ENCODE measurements at regions not wholly inside any gene's neighbourhood (a gene's known extent, or its start where the extent isn't known, plus 50 kb on each side); places are given as distances from the start of the nearest gene placed in this dataset.

GRCh38 chr13:56400774-56401173, 739.9 kb upstream of the PRR20A start:
- Mint-ChIP-seq H3K36me3 (ENCODE audit: low read depth) (no peaks in the 10 kb centered on the region), H3K27me3 (ENCODE audit: low read depth) (no peaks in the 10 kb centered on the region), H3K27ac (ENCODE audit: unreplicated experiment) (no peak overlapping the region), H3K4me3 (no peak overlapping the region), H3K4me1 (no peaks in the 10 kb centered on the region), H3K9me3 (peaks cover 8% of the 10 kb centered on the region)
- no peak for DNase-seq (ENCODE audit: low read depth, low spot score)
- TF ChIP-seq, protein P1, sequence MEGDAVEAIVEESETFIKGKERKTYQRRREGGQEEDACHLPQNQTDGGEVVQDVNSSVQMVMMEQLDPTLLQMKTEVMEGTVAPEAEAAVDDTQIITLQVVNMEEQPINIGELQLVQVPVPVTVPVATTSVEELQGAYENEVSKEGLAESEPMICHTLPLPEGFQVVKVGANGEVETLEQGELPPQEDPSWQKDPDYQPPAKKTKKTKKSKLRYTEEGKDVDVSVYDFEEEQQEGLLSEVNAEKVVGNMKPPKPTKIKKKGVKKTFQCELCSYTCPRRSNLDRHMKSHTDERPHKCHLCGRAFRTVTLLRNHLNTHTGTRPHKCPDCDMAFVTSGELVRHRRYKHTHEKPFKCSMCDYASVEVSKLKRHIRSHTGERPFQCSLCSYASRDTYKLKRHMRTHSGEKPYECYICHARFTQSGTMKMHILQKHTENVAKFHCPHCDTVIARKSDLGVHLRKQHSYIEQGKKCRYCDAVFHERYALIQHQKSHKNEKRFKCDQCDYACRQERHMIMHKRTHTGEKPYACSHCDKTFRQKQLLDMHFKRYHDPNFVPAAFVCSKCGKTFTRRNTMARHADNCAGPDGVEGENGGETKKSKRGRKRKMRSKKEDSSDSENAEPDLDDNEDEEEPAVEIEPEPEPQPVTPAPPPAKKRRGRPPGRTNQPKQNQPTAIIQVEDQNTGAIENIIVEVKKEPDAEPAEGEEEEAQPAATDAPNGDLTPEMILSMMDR (conservative IDR thresholded peaks at IDR 0.05), result no peak

GRCh38 chr13:56412856-56413255, 727.9 kb upstream of the PRR20A start:
- peaks cover 3% of the 10 kb centered on the region for H3K9me3 Mint-ChIP-seq
- H3K4me1 Mint-ChIP-seq, result no peaks in the 10 kb centered on the region
- no peaks in the 10 kb centered on the region for H3K27me3 Mint-ChIP-seq (ENCODE audit: low read depth)
- H3K36me3 Mint-ChIP-seq (ENCODE audit: low read depth), result no peaks in the 10 kb centered on the region
- DNase-seq (ENCODE audit: low read depth, low spot score), result no peak
- TF ChIP-seq, protein P1 (conservative IDR thresholded peaks at IDR 0.05), result no peak
- H3K27ac Mint-ChIP-seq (ENCODE audit: unreplicated experiment), result no peak overlapping the region
- H3K4me3 Mint-ChIP-seq, result no peak overlapping the region

DNA sequence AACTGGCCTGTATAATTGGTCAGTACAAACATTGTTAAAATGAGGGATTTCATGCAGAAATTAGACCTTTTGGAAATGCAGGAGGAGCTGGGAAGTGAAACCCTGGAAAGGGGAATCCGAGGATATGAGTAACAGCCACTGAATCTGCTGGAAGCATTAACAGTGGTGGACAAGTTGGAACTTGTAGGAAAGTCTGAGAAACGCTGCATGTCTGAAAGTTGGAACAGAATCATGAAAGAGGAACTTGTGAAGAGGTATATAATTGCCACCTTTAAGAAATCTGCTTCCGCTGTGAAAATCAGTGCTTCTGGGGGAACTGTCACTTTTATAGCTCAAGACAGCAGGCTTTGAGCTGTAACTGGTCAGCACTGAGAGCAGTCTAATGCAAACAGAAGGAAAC, 716.5 kb upstream of the PRR20A start:
- TF ChIP-seq, protein P1 (conservative IDR thresholded peaks at IDR 0.05), result no peak
- no peak overlapping the region for H3K27ac Mint-ChIP-seq (ENCODE audit: unreplicated experiment)
- H3K4me3 Mint-ChIP-seq, result no peak overlapping the region

DNA sequence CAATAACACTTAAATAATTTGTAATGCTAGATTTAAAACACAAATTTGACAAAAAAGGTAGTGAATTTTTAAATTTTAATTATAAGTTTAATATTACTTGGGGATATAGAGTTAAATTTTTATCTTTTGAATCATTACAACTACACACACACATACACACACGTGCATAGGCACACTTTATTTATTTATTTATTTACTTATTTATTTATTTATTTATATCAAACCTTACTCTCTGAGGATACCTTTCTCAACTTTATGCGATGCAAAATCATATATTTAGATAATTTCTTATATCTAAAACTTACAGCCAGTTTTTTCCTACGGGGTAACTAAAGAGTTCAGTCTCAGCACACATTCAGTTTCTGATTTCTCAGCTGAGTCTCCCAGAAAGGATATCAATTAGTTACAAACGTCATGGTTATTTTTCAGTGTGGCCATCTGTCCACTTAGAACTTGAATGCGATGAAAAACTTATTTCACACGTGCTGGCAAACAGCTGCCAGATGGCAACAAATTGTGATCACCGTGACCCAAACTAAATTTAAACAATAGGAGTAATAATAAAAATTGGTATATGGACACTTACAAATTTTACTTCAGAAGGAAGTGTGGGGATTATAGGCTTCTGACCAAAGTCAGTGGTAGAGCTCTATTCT, 683.1 kb upstream of the PRR20A start:
- no peaks in the 10 kb centered on the region for H3K36me3 Mint-ChIP-seq (ENCODE audit: low read depth)
- H3K9me3 Mint-ChIP-seq, result peaks cover 2% of the 10 kb centered on the region
- no peak overlapping the region for H3K27ac Mint-ChIP-seq (ENCODE audit: unreplicated experiment)
- H3K27me3 Mint-ChIP-seq (ENCODE audit: low read depth), result no peaks in the 10 kb centered on the region
- no peaks in the 10 kb centered on the region for H3K4me1 Mint-ChIP-seq
- no peak overlapping the region for H3K4me3 Mint-ChIP-seq
- TF ChIP-seq, protein P1 (conservative IDR thresholded peaks at IDR 0.05), result no peak
- DNase-seq (ENCODE audit: low read depth, low spot score), result no peak

More for the DNA sequence above, 716.5 kb upstream of the PRR20A start:
- DNase-seq (ENCODE audit: low read depth, low spot score), result no peak
- Mint-ChIP-seq H3K36me3 (ENCODE audit: low read depth) (no peaks in the 10 kb centered on the region), H3K27me3 (ENCODE audit: low read depth) (no peaks in the 10 kb centered on the region), H3K4me1 (no peaks in the 10 kb centered on the region), H3K9me3 (no peaks in the 10 kb centered on the region)

DNA sequence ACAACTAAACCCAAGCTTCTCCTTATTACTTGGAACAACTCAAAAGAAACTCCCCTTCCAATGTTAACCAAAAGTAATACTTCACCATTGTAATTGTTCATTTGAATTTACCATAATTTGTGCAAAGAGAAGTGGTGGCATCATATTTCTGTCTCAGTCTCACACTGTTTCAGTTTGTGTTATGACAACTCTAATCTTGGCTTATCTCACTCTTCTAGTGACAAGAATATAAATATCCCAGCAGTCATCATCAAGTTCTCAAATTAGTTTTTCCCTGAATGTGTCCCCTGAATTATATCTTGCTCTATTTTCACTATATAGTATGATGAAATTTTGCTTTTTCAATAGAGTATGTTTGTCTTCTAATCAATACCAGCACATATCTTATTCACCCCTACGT, 681.4 kb upstream of the PRR20A start:
- no peaks in the 10 kb centered on the region for H3K36me3 Mint-ChIP-seq (ENCODE audit: low read depth)
- H3K9me3 Mint-ChIP-seq, result no peaks in the 10 kb centered on the region
- no peaks in the 10 kb centered on the region for H3K4me1 Mint-ChIP-seq
- no peak for DNase-seq (ENCODE audit: low read depth, low spot score)
- no peaks in the 10 kb centered on the region for H3K27me3 Mint-ChIP-seq (ENCODE audit: low read depth)
- no peak overlapping the region for H3K4me3 Mint-ChIP-seq
- H3K27ac Mint-ChIP-seq (ENCODE audit: unreplicated experiment), result no peak overlapping the region
- TF ChIP-seq, protein P1 (conservative IDR thresholded peaks at IDR 0.05), result no peak

Data from neural crest cell (in vitro differentiated cells).